Mesendoderm (in vitro differentiated cells): ENCODE measurements at regions not wholly inside any gene's neighbourhood (a gene's known extent, or its start where the extent isn't known, plus 50 kb on each side); places are given as distances from the start of the nearest gene placed in this dataset.

Experiments
- DNase-seq: peaks from one replicate; pipeline ENCODE4 v3.0.0; 2013
- H2AK5ac ChIP-seq: 2 replicates; pipeline ENCODE4 v1.6.1; 2013; ENCODE audit warnings: low read length, inconsistent platforms
- H2BK120ac ChIP-seq: 2 replicates; pipeline ENCODE4 v1.6.1; 2013; ENCODE audit warnings: low read depth, mild to moderate bottlenecking, low read length, moderate library complexity, mixed read lengths
- H2BK15ac ChIP-seq: replicated peaks from 2 replicates; pipeline ENCODE4 v1.6.1; 2013; ENCODE audit warnings: low read depth, mild to moderate bottlenecking, moderate library complexity
- H2BK5ac ChIP-seq: 2 replicates; pipeline ENCODE4 v1.6.1; 2013; ENCODE audit warnings: low read length, inconsistent platforms
- H3K18ac ChIP-seq: 2 replicates; pipeline ENCODE4 v1.6.1; 2013; ENCODE audit warnings: mild to moderate bottlenecking, low read length, mixed read lengths
- H3K23ac ChIP-seq: one replicate; pipeline ENCODE4 v1.6.1; 2013; ENCODE audit warnings: low read length
- H3K27ac ChIP-seq: 2 replicates; pipeline ENCODE4 v1.5.1; 2013; ENCODE audit warnings: low read depth, mild to moderate bottlenecking, inconsistent platforms, low read length, moderate library complexity
- H3K27me3 ChIP-seq: 2 replicates; pipeline ENCODE4 v1.6.1; 2013; ENCODE audit warnings: low read length, control low read depth, mild to moderate bottlenecking, inconsistent platforms; ENCODE audit not compliant: insufficient read depth, poor library complexity
- H3K36me3 ChIP-seq: 2 replicates; pipeline ENCODE4 v1.6.1; 2013; ENCODE audit warnings: low read length, inconsistent platforms; ENCODE audit not compliant: control insufficient read depth, insufficient read depth
- H3K4ac ChIP-seq: one replicate; pipeline ENCODE4 v1.6.1; 2013; ENCODE audit warnings: low read depth, mild to moderate bottlenecking, low read length, moderate library complexity
- H3K4me1 ChIP-seq: 2 replicates; pipeline ENCODE4 v1.6.1; 2013; ENCODE audit warnings: low read depth, low read length, inconsistent platforms; ENCODE audit not compliant: control insufficient read depth
- H3K4me2 ChIP-seq: 2 replicates; pipeline ENCODE4 v1.6.1; 2013; ENCODE audit warnings: low read length
- H3K4me3 ChIP-seq: 2 replicates; pipeline ENCODE4 v1.5.1; 2013; ENCODE audit warnings: mild to moderate bottlenecking, low read length
- H3K56ac ChIP-seq: one replicate; pipeline ENCODE4 v1.6.1; 2013; ENCODE audit warnings: low read length
- H3K79me1 ChIP-seq: 2 replicates; pipeline ENCODE4 v1.6.1; 2013; ENCODE audit warnings: low read length, inconsistent platforms
- H3K79me2 ChIP-seq: 2 replicates; pipeline ENCODE4 v1.6.1; 2013; ENCODE audit warnings: mild to moderate bottlenecking, low read length; ENCODE audit not compliant: control insufficient read depth, insufficient read depth
- H3K9ac ChIP-seq: 2 replicates; pipeline ENCODE4 v1.6.1; 2013; ENCODE audit warnings: low read length, inconsistent platforms
- H4K5ac ChIP-seq: one replicate; pipeline ENCODE4 v1.6.1; 2013; ENCODE audit warnings: low read length
- H4K8ac ChIP-seq: one replicate; pipeline ENCODE4 v1.6.1; 2013; ENCODE audit warnings: low read depth, mild to moderate bottlenecking, control low read depth, low read length, moderate library complexity
- WGBS: extraction: QIAGEN DNeasy Blood & Tissue Kit; methylation state at CpG from one replicate; pipeline ENCODE4 v1.1.7; 2013; ENCODE audit warnings: low lambda C conversion rate, missing lambda C conversion rate; ENCODE audit not compliant: insufficient coverage; ENCODE audit errors: extremely low coverage; 5-methylcytosine and 5-hydroxymethylcytosine counted together

GRCh38 chr14:58871573-58871972 is 233.8 kb downstream of the DACT1 start:
- no peak overlapping the region for H3K4ac ChIP-seq
- H3K9ac ChIP-seq, result no peak overlapping the region
- no peak overlapping the region for H2BK15ac ChIP-seq
- no peak overlapping the region for H3K27ac ChIP-seq
- H4K5ac ChIP-seq, result no peak overlapping the region
- no peaks in the 10 kb centered on the region for H3K27me3 ChIP-seq
- H2AK5ac ChIP-seq, result no peak overlapping the region
- no peak overlapping the region for H3K23ac ChIP-seq
- no peaks in the 10 kb centered on the region for H3K79me1 ChIP-seq
- H4K8ac ChIP-seq, result no peak overlapping the region
- no peak overlapping the region for H2BK120ac ChIP-seq
- no peaks in the 10 kb centered on the region for H3K4me1 ChIP-seq
- no peak overlapping the region for H3K18ac ChIP-seq
- H3K79me2 ChIP-seq, result no peaks in the 10 kb centered on the region
- DNase-seq, result no peak
- no CpG with 5 or more reads among the region's 4 CpGs for WGBS
- no peaks in the 10 kb centered on the region for H3K36me3 ChIP-seq
- no peak overlapping the region for H3K4me2 ChIP-seq
- H3K56ac ChIP-seq, result no peak overlapping the region
- H3K4me3 ChIP-seq, result no peak overlapping the region
- H2BK5ac ChIP-seq, result no peak overlapping the region

- no peak overlapping the region for H3K18ac ChIP-seq
- no peaks in the 10 kb centered on the region for H3K79me1 ChIP-seq
- no peak overlapping the region for H3K9ac ChIP-seq
- H3K27ac ChIP-seq, result no peak overlapping the region
- H3K4me1 ChIP-seq, result no peaks in the 10 kb centered on the region
- no peak overlapping the region for H4K5ac ChIP-seq
- H3K27me3 ChIP-seq, result no peaks in the 10 kb centered on the region
- no peak overlapping the region for H3K23ac ChIP-seq
- no peak overlapping the region for H2BK15ac ChIP-seq
- H3K56ac ChIP-seq, result no peak overlapping the region
- WGBS, result no CpG with 5 or more reads among the region's 6 CpGs
- no peak overlapping the region for H3K4me2 ChIP-seq
- no peak overlapping the region for H2BK120ac ChIP-seq
- H3K36me3 ChIP-seq, result no peaks in the 10 kb centered on the region
- no peak overlapping the region for H2BK5ac ChIP-seq
- no peak overlapping the region for H2AK5ac ChIP-seq
- no peak for DNase-seq
- no peak overlapping the region for H3K4ac ChIP-seq
- H3K4me3 ChIP-seq, result no peak overlapping the region
- no peak overlapping the region for H4K8ac ChIP-seq
- H3K79me2 ChIP-seq, result no peaks in the 10 kb centered on the region
Observed at GRCh38 chr14:58872061-58872460, 234.3 kb downstream of the DACT1 start.

GRCh38 chr14:58873228-58873953 is 235.6 kb downstream of the DACT1 start:
- Histone ChIP-seq H3K18ac (no peak overlapping the region), H4K8ac (no peak overlapping the region), H4K5ac (no peak overlapping the region), H3K36me3 (no peaks in the 10 kb centered on the region), H2BK120ac (no peak overlapping the region), H3K27me3 (no peaks in the 10 kb centered on the region), H3K4me3 (no peak overlapping the region), H3K4me2 (no peak overlapping the region), H2BK5ac (no peak overlapping the region), H3K56ac (no peak overlapping the region), H3K79me2 (no peaks in the 10 kb centered on the region), H3K27ac (no peak overlapping the region), H3K23ac (no peak overlapping the region), H2BK15ac (no peak overlapping the region), H3K9ac (no peak overlapping the region), H3K4ac (no peak overlapping the region), H3K4me1 (no peaks in the 10 kb centered on the region), H3K79me1 (no peaks in the 10 kb centered on the region), H2AK5ac (no peak overlapping the region)
- WGBS, result no CpG with 5 or more reads among the region's 5 CpGs
- DNase-seq, result peak; percentile 42

DNA sequence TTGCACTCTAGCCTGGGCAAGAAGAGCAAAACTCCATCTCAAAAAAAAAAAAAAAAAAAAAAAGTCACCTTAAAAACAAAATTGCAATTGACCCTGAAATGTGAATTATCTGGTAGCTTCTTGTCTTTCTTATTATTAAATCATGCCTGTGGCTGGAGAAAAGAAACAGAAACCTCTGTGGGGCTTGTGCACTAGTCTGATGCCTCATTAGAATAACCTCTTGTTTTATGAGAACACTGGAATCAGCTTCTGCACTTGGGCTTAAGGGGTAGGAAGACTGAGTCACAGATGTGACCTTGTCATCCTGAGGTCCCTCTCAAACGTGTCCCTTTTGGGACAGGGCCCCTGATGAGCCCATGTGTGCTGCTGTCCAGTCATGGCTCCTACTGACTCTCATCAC is 237.9 kb downstream of the DACT1 start:
- no peak overlapping the region for H2BK5ac ChIP-seq
- no peak overlapping the region for H3K4ac ChIP-seq
- no peaks in the 10 kb centered on the region for H3K79me2 ChIP-seq
- H3K27ac ChIP-seq, result no peak overlapping the region
- H3K79me1 ChIP-seq, result no peaks in the 10 kb centered on the region
- no peak for DNase-seq
- no peak overlapping the region for H2BK15ac ChIP-seq
- no peaks in the 10 kb centered on the region for H3K4me1 ChIP-seq
- H3K4me2 ChIP-seq, result no peak overlapping the region
- no peak overlapping the region for H3K18ac ChIP-seq
- H3K56ac ChIP-seq, result no peak overlapping the region
- no peak overlapping the region for H3K4me3 ChIP-seq
- no peak overlapping the region for H2BK120ac ChIP-seq
- no peaks in the 10 kb centered on the region for H3K27me3 ChIP-seq
- H3K23ac ChIP-seq, result no peak overlapping the region
- no peak overlapping the region for H2AK5ac ChIP-seq
- no CpG with 5 or more reads among the region's 1 CpG for WGBS
- no peak overlapping the region for H4K8ac ChIP-seq
- H4K5ac ChIP-seq, result no peak overlapping the region
- H3K36me3 ChIP-seq, result no peaks in the 10 kb centered on the region
- no peak overlapping the region for H3K9ac ChIP-seq

DNA sequence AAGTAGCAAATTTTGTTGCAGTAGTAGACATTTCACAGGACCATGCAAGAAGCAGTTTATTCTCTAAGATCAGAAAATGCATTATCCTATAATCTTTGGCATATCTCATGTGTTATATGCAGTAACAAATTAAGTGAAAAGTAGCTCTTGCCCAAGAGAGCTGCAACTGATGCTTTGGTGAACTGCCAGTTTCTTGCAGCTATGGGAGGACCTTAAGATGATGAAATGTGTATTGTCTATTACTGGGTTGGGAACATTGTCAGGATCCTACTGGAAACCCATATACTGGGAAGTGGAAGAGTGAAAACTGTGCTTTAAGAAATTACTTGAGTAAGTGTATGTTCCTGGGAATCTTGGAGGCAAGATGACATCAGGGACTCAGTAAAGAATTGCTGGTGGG is 238.8 kb downstream of the DACT1 start:
- Histone ChIP-seq H2BK120ac (no peak overlapping the region), H2BK5ac (no peak overlapping the region), H3K4me1 (no peaks in the 10 kb centered on the region), H3K4me3 (no peak overlapping the region), H4K8ac (no peak overlapping the region), H3K27ac (no peak overlapping the region), H3K79me1 (no peaks in the 10 kb centered on the region), H3K56ac (no peak overlapping the region), H4K5ac (no peak overlapping the region), H3K27me3 (no peaks in the 10 kb centered on the region), H3K36me3 (no peaks in the 10 kb centered on the region), H3K4me2 (no peak overlapping the region), H3K4ac (no peak overlapping the region), H2BK15ac (no peak overlapping the region), H3K18ac (no peak overlapping the region), H2AK5ac (no peak overlapping the region), H3K9ac (no peak overlapping the region), H3K79me2 (no peaks in the 10 kb centered on the region), H3K23ac (no peak overlapping the region)
- no peak for DNase-seq
